ENCODE measurements at regions not wholly inside any gene's neighbourhood (a gene's known extent, or its start where the extent isn't known, plus 50 kb on each side); places are given as distances from the start of the nearest gene placed in this dataset.

DNA sequence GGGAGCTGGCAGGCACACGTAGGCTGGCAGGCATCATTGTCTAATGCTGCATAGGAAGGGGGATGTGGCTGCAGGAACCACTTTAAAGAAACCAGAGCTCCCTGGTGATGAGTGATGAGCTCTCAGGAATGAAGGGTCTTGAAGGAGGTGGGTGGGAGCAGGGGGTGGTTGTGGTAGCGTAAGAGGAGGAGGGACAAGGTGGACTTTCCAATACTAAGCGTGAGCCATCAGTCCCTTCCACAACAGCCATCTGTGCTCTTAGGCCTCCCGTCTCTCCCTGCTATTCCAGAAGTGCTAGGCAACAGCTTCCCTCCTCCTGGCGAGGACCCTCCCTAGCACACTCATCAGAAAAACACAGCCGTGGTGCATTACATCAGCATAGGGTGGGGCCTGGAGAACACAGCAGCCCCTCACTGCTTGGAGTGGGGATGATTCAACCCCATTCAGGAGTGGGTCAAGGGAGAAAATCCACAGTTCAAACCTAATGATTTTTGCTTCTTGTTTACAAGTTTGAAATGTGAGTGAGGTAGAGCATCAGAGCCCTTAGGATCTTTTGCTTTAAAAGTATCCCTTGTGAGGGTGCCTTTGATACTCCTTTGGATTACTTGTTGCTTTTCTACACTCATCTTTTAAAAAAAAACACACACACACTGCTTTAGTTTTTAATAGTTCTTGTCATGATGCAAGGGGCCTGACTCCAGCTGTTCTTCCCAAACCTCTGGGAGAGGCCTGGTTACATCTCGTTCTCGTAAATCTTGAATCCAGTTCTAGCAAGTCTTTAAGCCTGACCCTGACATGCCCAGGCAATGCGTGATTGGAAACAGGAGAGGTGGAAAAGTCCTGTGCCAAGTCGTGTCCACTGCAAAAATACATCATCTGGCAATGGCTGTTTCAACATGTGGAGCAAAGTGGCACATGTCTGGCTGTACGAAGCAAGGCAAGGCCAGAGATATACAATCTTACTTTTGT, 356.4 kb upstream of the DDHD1 start:
- TF ChIP-seq PHF8 (conservative IDR thresholded peaks at IDR 0.05; ENCODE audit: low read depth, low read length), result no peak
- TF ChIP-seq, protein P1, sequence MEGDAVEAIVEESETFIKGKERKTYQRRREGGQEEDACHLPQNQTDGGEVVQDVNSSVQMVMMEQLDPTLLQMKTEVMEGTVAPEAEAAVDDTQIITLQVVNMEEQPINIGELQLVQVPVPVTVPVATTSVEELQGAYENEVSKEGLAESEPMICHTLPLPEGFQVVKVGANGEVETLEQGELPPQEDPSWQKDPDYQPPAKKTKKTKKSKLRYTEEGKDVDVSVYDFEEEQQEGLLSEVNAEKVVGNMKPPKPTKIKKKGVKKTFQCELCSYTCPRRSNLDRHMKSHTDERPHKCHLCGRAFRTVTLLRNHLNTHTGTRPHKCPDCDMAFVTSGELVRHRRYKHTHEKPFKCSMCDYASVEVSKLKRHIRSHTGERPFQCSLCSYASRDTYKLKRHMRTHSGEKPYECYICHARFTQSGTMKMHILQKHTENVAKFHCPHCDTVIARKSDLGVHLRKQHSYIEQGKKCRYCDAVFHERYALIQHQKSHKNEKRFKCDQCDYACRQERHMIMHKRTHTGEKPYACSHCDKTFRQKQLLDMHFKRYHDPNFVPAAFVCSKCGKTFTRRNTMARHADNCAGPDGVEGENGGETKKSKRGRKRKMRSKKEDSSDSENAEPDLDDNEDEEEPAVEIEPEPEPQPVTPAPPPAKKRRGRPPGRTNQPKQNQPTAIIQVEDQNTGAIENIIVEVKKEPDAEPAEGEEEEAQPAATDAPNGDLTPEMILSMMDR (IDR thresholded peaks at IDR 0.05; ENCODE audit: control extremely low read depth in 1 of 3, insufficient read depth in 1 of 3, low read depth in 1 of 3, low read length in 3 of 3), result no peak
- TF ChIP-seq POLR2A (IDR thresholded peaks at IDR 0.05; ENCODE audit: control extremely low read depth in 1 of 2, low read depth in 2 of 2, low read length in 2 of 2), result no peak
- no peak for TF ChIP-seq ASH2L (IDR thresholded peaks at IDR 0.05; ENCODE audit: low read length)
- TF ChIP-seq POLR2AphosphoS5 (IDR thresholded peaks at IDR 0.05; ENCODE audit: low read depth, low read length), result no peak
- TF ChIP-seq EP300 (IDR thresholded peaks at IDR 0.05; ENCODE audit: borderline replicate concordance in 1 of 2, low read depth in 2 of 2, low read length in 2 of 2), result no peak
- no peak for TF ChIP-seq EZH2 (IDR thresholded peaks at IDR 0.05; ENCODE audit: low read depth, low read length, severe bottlenecking)
- TF ChIP-seq MAFK (IDR thresholded peaks at IDR 0.05; ENCODE audit: low read depth, low read length), result no peak
- TF ChIP-seq CREB1 (IDR thresholded peaks at IDR 0.05), result no peak
- TF ChIP-seq CHD1 (IDR thresholded peaks at IDR 0.05; ENCODE audit: low read depth, low read length), result no peak

Measured in H1 (cell line).